ENCODE measurements at regions not wholly inside any gene's neighbourhood (a gene's known extent, or its start where the extent isn't known, plus 50 kb on each side); places are given as distances from the start of the nearest gene placed in this dataset.
"Not testable (repeated sequence)": the region's sequence is repeated elsewhere in the genome, so short reads cannot be mapped to it uniquely, and the experiment has no call there.

- WGBS, 4 donors = 77 to 94% (median 84%) methylated on average over 9 of the region's 9 CpGs
- H3K9me3 ChIP-seq = no peaks in the 10 kb centered on the region
- peaks cover 0 to 3% (median 0%) of the 10 kb centered on the region in 9 donors for H3K27me3 ChIP-seq
- no peak for TF ChIP-seq POLR2A (IDR thresholded peaks at IDR 0.05)
- H3K27ac ChIP-seq = no peak overlapping the region
- H3K36me3 ChIP-seq = no peaks in the 10 kb centered on the region
- no peak for ATAC-seq
- intact Hi-C loops (cut with DNase I) = no loop called here
- no peaks in the 10 kb centered on the region for H3K4me1 ChIP-seq
- DNase-seq = peak in 1 of 5 donors; percentile 2
- H3K4me3 ChIP-seq = no peak overlapping the region
These were observed 1105.1 kb downstream of the STPG2 start for GRCh38 chr4:97038146-97038516.

- 68 to 77% (median 72%) methylated on average over 3 of the region's 3 CpGs for WGBS, 4 donors
- DNase-seq (no peak), ATAC-seq (no peak)
- H3K4me3 ChIP-seq = no peak overlapping the region
- no peaks in the 10 kb centered on the region for H3K4me1 ChIP-seq
- H3K9me3 ChIP-seq = no peaks in the 10 kb centered on the region
- H3K27me3 ChIP-seq = no peaks in the 10 kb centered on the region
- no peak for TF ChIP-seq POLR2A (IDR thresholded peaks at IDR 0.05)
- TF ChIP-seq, protein P1, sequence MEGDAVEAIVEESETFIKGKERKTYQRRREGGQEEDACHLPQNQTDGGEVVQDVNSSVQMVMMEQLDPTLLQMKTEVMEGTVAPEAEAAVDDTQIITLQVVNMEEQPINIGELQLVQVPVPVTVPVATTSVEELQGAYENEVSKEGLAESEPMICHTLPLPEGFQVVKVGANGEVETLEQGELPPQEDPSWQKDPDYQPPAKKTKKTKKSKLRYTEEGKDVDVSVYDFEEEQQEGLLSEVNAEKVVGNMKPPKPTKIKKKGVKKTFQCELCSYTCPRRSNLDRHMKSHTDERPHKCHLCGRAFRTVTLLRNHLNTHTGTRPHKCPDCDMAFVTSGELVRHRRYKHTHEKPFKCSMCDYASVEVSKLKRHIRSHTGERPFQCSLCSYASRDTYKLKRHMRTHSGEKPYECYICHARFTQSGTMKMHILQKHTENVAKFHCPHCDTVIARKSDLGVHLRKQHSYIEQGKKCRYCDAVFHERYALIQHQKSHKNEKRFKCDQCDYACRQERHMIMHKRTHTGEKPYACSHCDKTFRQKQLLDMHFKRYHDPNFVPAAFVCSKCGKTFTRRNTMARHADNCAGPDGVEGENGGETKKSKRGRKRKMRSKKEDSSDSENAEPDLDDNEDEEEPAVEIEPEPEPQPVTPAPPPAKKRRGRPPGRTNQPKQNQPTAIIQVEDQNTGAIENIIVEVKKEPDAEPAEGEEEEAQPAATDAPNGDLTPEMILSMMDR (IDR thresholded peaks at IDR 0.05) = no peak
- no peak overlapping the region for H3K27ac ChIP-seq
- intact Hi-C loops (cut with DNase I) = no loop called here
- H3K36me3 ChIP-seq = no peaks in the 10 kb centered on the region
These were observed 1070.6 kb downstream of the STPG2 start for GRCh38 chr4:97072666-97073065.

DNA sequence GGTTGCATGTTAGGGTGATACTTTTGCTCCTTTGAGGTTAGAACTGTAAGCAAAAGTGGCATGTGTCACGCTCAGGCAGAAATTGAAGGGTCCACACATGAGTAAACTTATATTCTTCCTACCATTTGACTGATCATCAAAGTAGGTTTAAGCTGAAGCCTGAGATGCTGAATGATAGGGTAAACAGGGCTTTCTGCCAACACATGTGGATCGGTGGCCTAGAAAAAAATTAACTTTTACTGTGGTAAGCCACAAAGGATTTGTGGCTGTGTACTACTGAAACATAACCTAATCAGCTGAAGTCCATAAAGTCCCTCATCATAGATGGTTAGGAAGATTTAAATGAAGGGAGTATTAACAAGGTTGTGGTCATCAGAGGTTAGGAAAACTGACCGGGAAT, 1070.1 kb downstream of the STPG2 start:
- H3K27ac ChIP-seq = no peak overlapping the region
- H3K4me1 ChIP-seq = no peaks in the 10 kb centered on the region
- TF ChIP-seq POLR2A (IDR thresholded peaks at IDR 0.05) = no peak
- TF ChIP-seq, protein P1 (IDR thresholded peaks at IDR 0.05) = no peak
- H3K9me3 ChIP-seq = no peaks in the 10 kb centered on the region
- DNase-seq (no peak), ATAC-seq (no peak)
- intact Hi-C loops (cut with DNase I) = no loop called here
- 79 to 82% (median 81%) methylated on average over 3 of the region's 3 CpGs for WGBS, 4 donors
- no peaks in the 10 kb centered on the region for H3K27me3 ChIP-seq
- H3K4me3 ChIP-seq = no peak overlapping the region
- no peaks in the 10 kb centered on the region for H3K36me3 ChIP-seq

GRCh38 chr4:97074531-97074930, 1068.7 kb downstream of the STPG2 start:
- Histone ChIP-seq H3K27me3 (no peaks in the 10 kb centered on the region), H3K36me3 (no peaks in the 10 kb centered on the region), H3K4me1 (no peaks in the 10 kb centered on the region), H3K4me3 (no peak overlapping the region), H3K27ac (no peak overlapping the region), H3K9me3 (no peaks in the 10 kb centered on the region)
- DNase-seq (no peak), ATAC-seq (no peak)
- TF ChIP-seq, protein P1 (IDR thresholded peaks at IDR 0.05) = no peak
- TF ChIP-seq POLR2A (IDR thresholded peaks at IDR 0.05) = no peak
- intact Hi-C loops (cut with DNase I) = no loop called here
- WGBS, 4 donors = 90 to 96% (median 93%) methylated on average over 2 of the region's 2 CpGs

DNA sequence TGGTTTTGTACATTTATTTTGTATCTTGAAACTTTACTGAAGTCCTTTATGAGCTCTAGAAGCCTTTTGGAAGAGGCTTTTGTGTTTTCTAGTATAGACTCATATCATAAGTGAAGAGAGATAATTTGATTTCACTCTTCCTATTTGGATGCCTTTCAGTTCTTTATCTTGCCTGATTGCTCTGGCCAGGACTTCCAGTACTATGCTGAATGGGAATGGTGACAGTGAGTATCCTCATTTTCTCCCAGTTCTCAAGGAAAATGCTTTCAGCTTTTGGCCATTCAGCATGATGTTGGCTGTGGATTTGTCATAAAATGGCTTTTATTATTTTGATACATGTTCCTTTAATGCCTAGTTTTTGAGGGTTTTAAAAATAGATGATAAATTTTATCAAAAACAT, 1061.3 kb downstream of the STPG2 start:
- DNase-seq = no peak
- Histone ChIP-seq H3K36me3 (no peaks in the 10 kb centered on the region), H3K4me1 (no peaks in the 10 kb centered on the region), H3K27ac (no peak overlapping the region), H3K27me3 (no peaks in the 10 kb centered on the region), H3K4me3 (no peak overlapping the region), H3K9me3 (no peaks in the 10 kb centered on the region)
- TF ChIP-seq, protein P1 (IDR thresholded peaks at IDR 0.05) = no peak
- intact Hi-C loops (cut with DNase I) = no loop called here
- ATAC-seq = no peak

DNA sequence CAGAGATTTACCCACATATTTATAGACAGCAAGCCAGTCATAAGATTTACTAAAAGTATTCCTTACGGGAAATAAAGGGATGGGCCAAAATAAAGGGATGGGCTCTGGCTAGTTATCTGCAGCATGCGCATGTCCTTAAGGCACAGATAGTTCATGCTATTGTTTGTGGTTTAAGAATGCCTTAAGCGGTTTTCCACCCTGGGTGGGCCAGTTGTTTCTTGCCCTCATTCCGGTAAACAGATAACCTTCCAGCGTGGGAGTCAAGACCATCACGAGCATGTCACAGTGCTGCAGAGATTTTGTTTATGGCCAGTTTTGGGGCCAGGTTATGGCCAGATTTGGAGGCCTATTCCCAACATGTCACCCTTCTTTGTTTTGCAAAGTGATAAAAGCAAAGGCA, 1046.2 kb downstream of the STPG2 start:
- intact Hi-C loops (cut with DNase I); H3K36me3 ChIP-seq; H3K27me3 ChIP-seq; DNase-seq; H3K4me3 ChIP-seq; H3K27ac ChIP-seq; H3K4me1 ChIP-seq; ATAC-seq; H3K9me3 ChIP-seq: not testable (repeated sequence)
- WGBS, 4 donors = 55 to 67% (median 64%) methylated on average over 6 of the region's 6 CpGs

- H3K27me3 ChIP-seq; H3K27ac ChIP-seq; H3K9me3 ChIP-seq; H3K36me3 ChIP-seq; intact Hi-C loops (cut with DNase I); H3K4me1 ChIP-seq; ATAC-seq; DNase-seq; H3K4me3 ChIP-seq: not testable (repeated sequence)
- WGBS, 4 donors = 81 to 88% (median 84%) methylated on average over 7 of the region's 7 CpGs
These were observed 1042.1 kb downstream of the STPG2 start for GRCh38 chr4:97101171-97101570.
